ENCODE measurements at regions not wholly inside any gene's neighbourhood (a gene's known extent, or its start where the extent isn't known, plus 50 kb on each side); places are given as distances from the start of the nearest gene placed in this dataset.

- no peak for TF ChIP-seq POLR2AphosphoS5 (IDR thresholded peaks at IDR 0.05; ENCODE audit: low read depth, low read length)
- no peak for TF ChIP-seq REST (IDR thresholded peaks at IDR 0.05; ENCODE audit: insufficient read depth in 1 of 2, low read depth in 2 of 2, low read length in 2 of 2)
- TF ChIP-seq TAF1 (IDR thresholded peaks at IDR 0.05; ENCODE audit: borderline replicate concordance, insufficient read depth, low read length), result no peak
Observed at GRCh38 chr18:23316988-23317387, 136.1 kb upstream of the RIOK3 start.

Measured in PFSK-1 (cell line).